HG02884 (cell line): ENCODE measurements at regions not wholly inside any gene's neighbourhood (a gene's known extent, or its start where the extent isn't known, plus 50 kb on each side); places are given as distances from the start of the nearest gene placed in this dataset.
"Not testable (repeated sequence)": the region's sequence is repeated elsewhere in the genome, so short reads cannot be mapped to it uniquely, and the experiment has no call there.

Experiments used
- ATAC-seq: cut with Tn5 transposase; IDR thresholded peaks from one replicate; pipeline ENCODE4 v1.9.1; 2021; ENCODE audit warnings: mild to moderate bottlenecking, moderate library complexity; ENCODE audit not compliant: unreplicated experiment

- ATAC-seq = no peak
These were observed 171.1 kb upstream of the KLF6 start for GRCh38 chr10:3955955-3956617.

DNA sequence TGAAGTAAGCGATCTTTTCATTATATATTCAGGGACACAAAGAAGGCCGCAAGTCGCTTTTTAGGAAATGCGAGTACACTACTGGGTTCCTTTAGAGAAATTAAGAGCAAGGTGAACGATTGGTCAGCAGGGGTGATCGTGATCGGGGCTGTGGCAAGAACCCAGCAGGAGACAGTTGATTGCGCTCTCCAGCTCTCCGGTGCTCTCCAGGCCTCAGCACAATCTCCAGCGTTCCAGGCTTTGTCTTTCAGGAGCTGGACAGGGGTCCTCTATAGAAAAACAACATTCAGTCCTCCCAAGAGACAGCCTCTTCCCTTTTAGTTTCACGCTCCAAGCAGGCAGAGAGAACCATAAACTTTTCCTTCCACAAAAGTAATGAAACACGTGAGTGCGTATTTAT lies 170.5 kb upstream of the KLF6 start:
- ATAC-seq = no peak

DNA sequence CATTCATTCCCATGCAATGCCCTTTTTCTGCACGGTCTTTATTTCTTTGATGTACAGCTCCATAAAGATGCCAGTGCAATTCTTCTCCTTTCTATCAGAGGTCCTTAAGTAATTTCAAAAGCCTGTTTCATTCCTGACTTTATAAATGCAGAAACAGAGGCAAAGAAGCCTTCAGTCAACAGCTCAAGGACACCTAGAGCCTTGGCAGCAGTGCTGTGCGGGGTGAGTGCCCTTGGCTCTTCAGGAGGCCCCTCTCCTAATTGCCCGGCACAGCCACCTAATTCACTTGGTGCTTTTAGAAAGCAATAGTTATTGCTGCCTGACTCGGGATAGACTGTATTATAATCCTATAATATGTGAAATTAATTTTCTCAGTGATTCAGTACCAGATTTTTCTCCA lies 169.6 kb upstream of the KLF6 start:
- ATAC-seq = no peak

GRCh38 chr10:3954007-3954406 lies 169.0 kb upstream of the KLF6 start:
- not testable (repeated sequence) for ATAC-seq

- no peak for ATAC-seq
These were observed 167.0 kb upstream of the KLF6 start for GRCh38 chr10:3951993-3952392.

GRCh38 chr10:3950676-3951275 lies 165.8 kb upstream of the KLF6 start:
- no peak for ATAC-seq

- no peak for ATAC-seq
These were observed 164.7 kb upstream of the KLF6 start for GRCh38 chr10:3949711-3950110.

- no peak for ATAC-seq
These were observed 163.8 kb upstream of the KLF6 start for GRCh38 chr10:3948843-3949242.

DNA sequence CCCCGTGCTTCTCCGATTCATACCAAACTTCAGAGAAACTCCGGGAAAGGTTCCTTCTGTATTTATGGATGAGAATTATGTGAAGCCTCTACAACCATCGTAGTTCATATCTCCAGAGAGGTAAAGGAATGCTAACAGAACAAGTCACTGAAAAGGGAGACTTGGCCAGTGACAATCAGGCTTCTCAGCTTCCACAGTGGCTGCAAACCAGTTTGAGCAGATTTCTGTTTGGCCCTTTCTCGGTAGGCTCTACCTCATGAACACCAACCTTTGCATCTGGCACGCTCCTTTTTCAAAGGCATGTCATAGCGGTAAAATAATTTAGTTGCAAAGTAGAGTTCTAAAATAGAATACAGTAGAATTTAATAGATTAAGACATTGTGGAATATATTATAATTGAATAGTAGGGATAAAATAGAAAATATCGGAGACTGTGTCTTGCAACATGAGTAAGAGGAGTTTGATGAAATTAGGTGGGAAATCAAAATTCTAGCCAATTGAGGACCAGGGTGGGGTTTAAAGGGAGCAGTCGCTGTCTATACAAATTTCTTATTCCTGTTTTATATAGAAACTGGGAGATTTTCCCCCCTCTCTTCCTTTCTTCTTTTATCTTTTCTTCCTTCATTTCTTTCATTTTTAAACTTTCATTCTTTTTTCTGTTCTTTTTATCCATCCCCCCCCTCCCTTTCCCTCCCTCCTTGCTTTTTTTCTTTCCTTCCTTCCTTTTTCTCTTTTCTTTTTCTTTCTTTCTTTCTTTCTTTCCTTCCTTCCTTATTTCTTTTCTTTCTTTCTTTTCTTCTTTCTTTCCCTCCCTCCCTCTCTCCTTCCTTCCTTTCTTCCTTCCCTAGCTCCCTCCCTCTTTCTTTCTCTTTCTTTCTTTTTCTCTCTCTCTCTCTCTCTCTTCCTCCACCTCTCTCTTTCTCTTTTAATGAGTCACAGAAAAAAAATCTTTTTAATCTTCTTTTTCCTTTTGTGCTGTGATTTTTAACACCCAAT lies 161.5 kb upstream of the KLF6 start:
- ATAC-seq = no peak

DNA sequence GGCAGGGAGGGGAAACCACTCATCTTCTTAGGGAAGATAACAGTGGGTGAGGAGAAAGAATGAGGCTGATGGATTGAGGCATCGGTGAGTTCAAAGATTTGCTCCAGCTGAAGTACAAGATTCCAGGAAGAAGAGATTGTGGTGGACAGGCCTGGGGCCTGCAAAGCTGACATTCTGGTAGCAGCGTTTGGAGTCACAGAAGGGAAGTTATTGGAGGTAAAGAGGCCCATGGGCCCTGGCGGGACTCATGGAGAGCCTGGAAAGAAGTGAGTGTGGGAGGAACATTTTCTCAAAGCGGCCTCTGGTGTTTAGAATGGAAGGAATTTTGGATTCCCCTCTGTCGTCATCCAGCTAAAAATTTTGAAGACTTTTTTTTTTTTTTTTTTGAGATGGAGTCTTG lies 160.0 kb upstream of the KLF6 start:
- no peak for ATAC-seq

DNA sequence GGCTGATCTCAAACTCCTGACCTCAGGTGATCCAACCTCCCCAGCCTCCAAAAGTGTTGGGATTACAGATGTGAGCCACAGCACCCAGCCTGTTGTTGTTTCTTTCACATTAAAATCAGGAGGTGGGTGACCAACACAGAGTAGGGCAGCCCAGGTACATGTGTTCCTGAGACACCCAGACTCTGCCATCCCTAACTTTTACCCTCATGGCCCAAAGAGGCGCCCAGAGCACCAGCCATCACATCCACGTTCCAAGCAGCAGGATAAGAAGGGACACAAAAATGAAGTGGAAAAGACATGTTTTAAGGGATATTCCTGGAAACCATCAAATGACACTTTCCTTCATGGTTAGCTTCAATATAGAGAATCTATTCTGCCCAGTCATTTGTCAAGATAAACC lies 159.6 kb upstream of the KLF6 start:
- no peak for ATAC-seq

DNA sequence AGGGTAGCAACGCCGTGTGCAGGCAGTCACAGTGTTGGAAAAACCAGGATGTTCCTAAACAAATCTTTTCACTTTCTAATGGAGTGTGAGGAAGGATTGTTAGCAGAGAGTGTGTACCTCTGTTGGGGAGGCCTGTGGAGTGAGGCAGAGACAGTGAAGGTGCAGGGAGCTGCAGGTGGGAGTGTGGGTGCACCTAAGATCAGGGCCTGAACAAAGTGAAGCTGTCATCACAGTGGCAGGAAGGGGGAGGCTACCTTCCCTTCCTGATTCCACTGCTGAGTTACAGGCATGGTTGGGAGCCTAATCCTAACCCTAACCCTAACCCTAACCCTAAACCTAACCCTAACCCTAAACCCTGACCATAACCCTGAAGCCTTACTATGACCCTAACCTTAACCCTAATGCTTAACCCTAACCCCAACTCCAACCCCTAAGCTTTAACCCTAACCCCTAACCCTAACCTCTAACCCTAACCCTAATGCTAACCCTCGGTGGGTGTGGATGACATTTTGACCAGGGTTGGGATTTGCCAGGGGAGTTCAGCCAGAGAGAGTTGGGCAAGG lies 158.8 kb upstream of the KLF6 start:
- no peak for ATAC-seq

- ATAC-seq = no peak
These were observed 158.0 kb upstream of the KLF6 start for GRCh38 chr10:3942937-3943489.

GRCh38 chr10:3941676-3942075 lies 156.7 kb upstream of the KLF6 start:
- no peak for ATAC-seq

GRCh38 chr10:3936422-3937040 lies 151.5 kb upstream of the KLF6 start:
- ATAC-seq = no peak

GRCh38 chr10:3935933-3936359 lies 150.9 kb upstream of the KLF6 start:
- ATAC-seq = no peak

DNA sequence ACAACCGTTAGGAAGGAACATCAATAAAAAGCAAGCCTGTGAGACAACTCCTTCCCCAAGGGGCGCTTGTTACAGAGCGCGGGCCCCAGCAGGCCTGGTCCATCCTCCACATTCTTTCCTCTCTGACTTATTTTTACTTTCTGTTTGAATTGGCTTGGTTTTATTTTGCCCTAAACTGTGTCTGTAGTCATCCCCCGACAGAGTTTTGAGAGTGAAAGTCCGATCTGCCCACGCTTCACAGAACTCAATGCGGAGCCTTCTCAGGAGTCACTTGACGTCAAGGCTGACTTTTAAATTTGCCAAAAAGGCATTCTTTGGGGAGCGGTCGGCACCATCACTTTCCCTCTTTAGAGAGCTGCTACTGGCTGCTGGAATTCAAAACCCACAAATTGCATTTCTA lies 150.1 kb upstream of the KLF6 start:
- peak; percentile 97 for ATAC-seq

- ATAC-seq = no peak
These were observed 148.7 kb upstream of the KLF6 start for GRCh38 chr10:3933733-3934132.

GRCh38 chr10:3932597-3933375 lies 147.8 kb upstream of the KLF6 start:
- ATAC-seq = no peak

- no peak for ATAC-seq
These were observed 146.9 kb upstream of the KLF6 start for GRCh38 chr10:3931901-3932300.
